GM23338 (cell line): ENCODE measurements at regions not wholly inside any gene's neighbourhood (a gene's known extent, or its start where the extent isn't known, plus 50 kb on each side); places are given as distances from the start of the nearest gene placed in this dataset.

Experiments
- POLR2AphosphoS5 ChIP-seq: IDR thresholded peaks from 2 replicates; pipeline ENCODE4 v1.6.1; 2016; ENCODE audit warnings: antibody characterized with exemption, low read depth
- REST ChIP-seq: IDR thresholded peaks from one replicate; pipeline ENCODE4 v1.6.1; 2018; ENCODE audit warnings: antibody characterized with exemption; ENCODE audit not compliant: unreplicated experiment
- TF ChIP-seq, protein P1 (sequence below), 2 experiments: fragments of 200-600 bp in 1 of 2; sonication (generic) in 1 of 2; conservative IDR thresholded peaks; 2 replicates each; pipeline versions ENCODE4 v1.5.1 to v1.6.1; 2016 to 2017; ENCODE audit warnings: antibody characterized with exemption in 2 of 2, low read depth in 2 of 2, mild to moderate bottlenecking in 2 of 2, moderate library complexity in 1 of 2

GRCh38 chr20:30606990-30607389 is 650.5 kb upstream of the DEFB115 start:
- no peak for TF ChIP-seq POLR2AphosphoS5
- TF ChIP-seq, protein P1, sequence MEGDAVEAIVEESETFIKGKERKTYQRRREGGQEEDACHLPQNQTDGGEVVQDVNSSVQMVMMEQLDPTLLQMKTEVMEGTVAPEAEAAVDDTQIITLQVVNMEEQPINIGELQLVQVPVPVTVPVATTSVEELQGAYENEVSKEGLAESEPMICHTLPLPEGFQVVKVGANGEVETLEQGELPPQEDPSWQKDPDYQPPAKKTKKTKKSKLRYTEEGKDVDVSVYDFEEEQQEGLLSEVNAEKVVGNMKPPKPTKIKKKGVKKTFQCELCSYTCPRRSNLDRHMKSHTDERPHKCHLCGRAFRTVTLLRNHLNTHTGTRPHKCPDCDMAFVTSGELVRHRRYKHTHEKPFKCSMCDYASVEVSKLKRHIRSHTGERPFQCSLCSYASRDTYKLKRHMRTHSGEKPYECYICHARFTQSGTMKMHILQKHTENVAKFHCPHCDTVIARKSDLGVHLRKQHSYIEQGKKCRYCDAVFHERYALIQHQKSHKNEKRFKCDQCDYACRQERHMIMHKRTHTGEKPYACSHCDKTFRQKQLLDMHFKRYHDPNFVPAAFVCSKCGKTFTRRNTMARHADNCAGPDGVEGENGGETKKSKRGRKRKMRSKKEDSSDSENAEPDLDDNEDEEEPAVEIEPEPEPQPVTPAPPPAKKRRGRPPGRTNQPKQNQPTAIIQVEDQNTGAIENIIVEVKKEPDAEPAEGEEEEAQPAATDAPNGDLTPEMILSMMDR (conservative IDR thresholded peaks at IDR 0.05; ENCODE audit: low read depth in 2 of 2), result no peak
- no peak for TF ChIP-seq REST
